ENCODE measurements at regions not wholly inside any gene's neighbourhood (a gene's known extent, or its start where the extent isn't known, plus 50 kb on each side); places are given as distances from the start of the nearest gene placed in this dataset.
"Not testable (repeated sequence)": the region's sequence is repeated elsewhere in the genome, so short reads cannot be mapped to it uniquely, and the experiment has no call there.

DNA sequence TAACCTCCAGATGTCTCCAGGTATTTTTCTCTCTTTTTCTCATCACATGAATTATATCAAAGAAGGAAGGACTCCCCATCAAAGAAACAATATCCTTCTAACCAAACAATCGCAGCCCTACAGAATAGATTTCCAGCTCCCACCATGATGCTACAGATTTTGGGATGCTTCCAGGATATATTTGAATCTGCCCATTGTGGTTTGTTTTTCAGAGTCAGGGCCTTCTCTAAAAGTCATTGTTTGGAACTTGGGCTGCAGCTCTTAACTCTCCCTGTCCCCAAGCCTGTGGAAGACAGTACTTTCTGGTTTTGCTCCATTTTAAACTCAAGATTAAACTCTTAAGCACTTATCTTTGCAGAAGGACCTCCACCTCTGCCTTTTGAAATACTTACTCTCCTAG is 223.2 kb downstream of the PMAIP1 start:
- no peak for DNase-seq

- no peak for DNase-seq
Measured at GRCh38 chr18:60122339-60122738, 222.5 kb downstream of the PMAIP1 start.

DNA sequence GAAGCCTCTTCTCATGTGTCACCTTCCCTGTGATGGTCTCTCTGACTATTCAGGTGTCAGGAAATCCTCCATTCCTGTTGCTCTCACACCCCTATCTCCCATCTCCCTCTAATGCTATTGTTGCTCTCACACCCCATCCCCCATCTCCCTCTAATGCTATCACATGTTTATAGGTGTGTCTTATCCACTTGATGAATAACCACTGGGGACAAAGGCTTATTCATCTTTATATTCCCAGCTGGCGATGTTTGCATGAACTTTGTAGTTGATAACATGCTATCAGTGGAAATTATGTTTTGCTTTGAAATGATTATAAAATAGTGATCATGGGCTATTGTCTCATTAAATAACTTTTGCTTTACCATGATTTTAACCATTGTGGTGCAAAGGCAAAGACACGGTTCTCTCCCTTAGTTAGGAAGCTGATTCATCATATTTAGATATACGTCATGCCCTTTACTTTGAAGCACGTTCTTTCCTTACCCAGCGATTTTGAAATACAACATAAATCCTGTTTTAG is 220.5 kb downstream of the PMAIP1 start:
- DNase-seq: no peak

DNA sequence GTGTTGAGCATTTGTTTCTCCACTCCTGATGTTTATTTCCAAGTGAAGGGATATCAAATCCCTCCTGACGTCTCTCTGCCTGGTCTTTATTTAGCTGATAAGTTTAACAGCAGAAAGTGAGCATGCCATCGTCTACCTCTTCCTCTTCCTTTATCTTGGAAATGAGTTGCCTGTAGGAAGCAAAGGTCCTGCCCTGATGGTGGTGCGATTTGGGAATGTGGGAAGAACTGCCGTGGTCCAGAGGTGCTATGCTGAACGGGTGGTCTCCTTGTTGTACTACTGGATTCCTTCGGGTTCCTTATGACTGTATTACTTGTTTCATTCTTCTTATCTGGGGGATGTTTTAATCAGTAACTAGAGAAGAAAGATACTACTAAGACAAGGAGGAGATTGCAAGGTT is 217.5 kb downstream of the PMAIP1 start:
- no peak for DNase-seq

GRCh38 chr18:60113396-60113795 is 213.6 kb downstream of the PMAIP1 start:
- no peak for DNase-seq

- DNase-seq: no peak
Measured at GRCh38 chr18:60112369-60112768, 212.6 kb downstream of the PMAIP1 start.

- DNase-seq: no peak
Measured at GRCh38 chr18:60111525-60111924, 211.7 kb downstream of the PMAIP1 start.

- DNase-seq: no peak
Measured at GRCh38 chr18:60110836-60111235, 211.0 kb downstream of the PMAIP1 start.

DNA sequence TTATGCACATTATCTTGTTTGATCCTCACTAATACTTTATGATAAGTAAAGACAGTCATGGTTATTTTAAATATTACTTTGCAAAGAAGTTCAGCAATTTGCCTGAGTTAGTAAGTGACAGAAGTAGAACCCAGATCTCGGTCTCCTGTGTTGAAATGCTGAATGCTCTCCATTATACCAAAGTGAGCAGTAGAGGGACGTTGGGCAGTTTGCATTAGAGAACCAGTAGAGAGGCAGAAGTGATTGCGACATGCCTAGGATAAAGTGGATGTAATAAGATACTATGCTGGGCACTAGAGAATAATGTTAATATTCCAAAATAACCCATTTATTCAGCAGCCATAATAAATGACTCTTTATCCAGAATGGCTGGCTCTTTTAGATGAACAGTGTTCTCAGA is 201.0 kb downstream of the PMAIP1 start:
- DNase-seq: no peak

DNA sequence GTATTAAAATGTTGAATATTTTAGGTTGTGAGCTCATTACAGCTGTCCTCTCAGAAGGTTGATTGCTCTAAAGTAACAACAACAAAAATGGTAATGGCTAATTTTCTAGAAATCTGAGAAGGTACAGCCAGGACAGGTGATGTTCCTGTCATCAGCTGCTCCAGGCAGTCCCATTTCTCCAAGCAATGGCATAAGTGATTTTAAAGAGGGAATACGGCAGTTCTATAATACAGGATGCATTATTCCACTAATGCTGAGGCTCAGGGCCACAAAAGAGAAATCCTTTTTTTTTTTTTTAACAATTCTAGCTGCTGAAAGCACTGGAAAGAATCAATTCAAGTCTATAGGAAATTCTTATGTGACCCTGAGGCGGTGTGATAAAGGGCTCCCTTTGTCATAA is 199.9 kb downstream of the PMAIP1 start:
- no peak for DNase-seq

GRCh38 chr18:60096428-60096827 is 196.6 kb downstream of the PMAIP1 start:
- DNase-seq: no peak

GRCh38 chr18:60092073-60092472 is 192.3 kb downstream of the PMAIP1 start:
- no peak for DNase-seq

DNA sequence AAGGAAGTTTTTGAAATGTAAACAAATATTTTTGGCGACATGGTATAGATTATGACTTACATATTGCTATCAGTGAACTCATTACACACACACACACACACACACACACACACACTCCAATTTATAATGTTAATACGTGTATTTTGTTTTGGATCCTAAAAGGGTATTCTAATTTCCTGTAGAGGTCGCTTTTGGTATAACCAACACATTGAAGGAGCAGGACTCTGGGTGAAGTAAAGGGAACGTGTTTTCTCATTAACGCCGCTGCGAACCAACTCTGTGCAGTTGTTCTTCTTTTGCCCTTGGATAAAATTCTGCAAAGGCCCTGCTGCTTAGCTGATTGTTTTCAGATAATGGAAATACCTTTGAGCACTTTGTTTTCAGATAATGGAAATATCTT is 190.4 kb downstream of the PMAIP1 start:
- DNase-seq: no peak

- no peak for DNase-seq
Measured at GRCh38 chr18:60082790-60083189, 183.0 kb downstream of the PMAIP1 start.

DNA sequence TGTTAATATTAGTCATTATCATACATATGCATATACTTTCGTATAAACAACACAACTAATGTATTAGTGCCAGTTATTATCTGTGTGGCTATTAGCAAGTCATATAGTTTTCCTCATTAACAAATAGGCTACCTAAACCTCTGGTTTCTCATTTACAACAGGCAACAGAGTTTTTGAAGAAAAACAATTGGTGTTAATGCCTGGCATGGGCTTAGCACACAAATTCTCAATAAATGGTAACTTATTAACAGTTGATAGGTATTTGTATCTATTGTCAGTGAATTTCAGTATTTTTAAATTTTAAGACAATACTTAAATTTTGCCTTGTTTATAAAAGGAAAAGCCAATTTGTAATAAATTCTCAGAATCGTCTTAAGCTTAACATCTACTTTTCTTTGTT is 182.5 kb downstream of the PMAIP1 start:
- DNase-seq: no peak

DNA sequence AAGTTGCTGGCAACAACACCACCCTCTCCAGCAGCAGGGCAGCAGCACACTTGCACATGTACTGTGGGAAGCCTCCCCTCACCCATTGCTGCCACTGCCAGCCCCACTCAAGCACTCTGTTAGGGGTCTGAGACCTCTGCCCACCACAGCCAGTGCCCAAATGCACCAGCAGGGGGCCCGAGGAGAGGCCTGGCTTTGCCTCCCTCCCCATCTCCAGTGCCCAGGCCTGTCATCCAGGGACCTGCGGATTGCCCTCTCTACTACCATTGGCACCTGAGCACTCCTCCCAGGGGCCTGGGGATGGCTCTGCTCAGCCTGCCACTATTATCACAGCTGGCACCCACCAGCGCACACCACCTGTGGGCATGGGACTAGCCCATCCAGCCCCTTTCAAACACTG is 175.7 kb downstream of the PMAIP1 start:
- no peak for DNase-seq

DNA sequence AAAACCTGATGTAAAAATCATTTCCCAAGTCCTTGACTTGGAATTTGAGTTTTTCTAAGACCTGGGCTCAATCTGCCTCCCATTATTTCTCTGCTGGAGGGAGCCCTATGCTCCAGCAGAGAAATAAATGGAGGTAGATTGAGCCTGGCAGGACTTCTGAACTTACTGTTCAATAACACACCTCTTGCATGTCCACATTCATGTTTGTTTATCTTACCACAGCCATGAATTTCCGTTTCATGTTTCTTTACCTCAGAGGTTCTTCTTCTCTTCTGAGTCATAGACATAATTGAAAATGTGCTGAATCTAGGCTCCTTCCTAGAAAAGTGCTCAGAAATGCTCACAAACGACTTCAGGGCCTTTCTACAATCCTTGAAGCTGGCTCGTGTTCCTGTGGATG is 170.8 kb downstream of the PMAIP1 start:
- no peak for DNase-seq

- DNase-seq: no peak
Measured at GRCh38 chr18:60069145-60069544, 169.3 kb downstream of the PMAIP1 start.

DNA sequence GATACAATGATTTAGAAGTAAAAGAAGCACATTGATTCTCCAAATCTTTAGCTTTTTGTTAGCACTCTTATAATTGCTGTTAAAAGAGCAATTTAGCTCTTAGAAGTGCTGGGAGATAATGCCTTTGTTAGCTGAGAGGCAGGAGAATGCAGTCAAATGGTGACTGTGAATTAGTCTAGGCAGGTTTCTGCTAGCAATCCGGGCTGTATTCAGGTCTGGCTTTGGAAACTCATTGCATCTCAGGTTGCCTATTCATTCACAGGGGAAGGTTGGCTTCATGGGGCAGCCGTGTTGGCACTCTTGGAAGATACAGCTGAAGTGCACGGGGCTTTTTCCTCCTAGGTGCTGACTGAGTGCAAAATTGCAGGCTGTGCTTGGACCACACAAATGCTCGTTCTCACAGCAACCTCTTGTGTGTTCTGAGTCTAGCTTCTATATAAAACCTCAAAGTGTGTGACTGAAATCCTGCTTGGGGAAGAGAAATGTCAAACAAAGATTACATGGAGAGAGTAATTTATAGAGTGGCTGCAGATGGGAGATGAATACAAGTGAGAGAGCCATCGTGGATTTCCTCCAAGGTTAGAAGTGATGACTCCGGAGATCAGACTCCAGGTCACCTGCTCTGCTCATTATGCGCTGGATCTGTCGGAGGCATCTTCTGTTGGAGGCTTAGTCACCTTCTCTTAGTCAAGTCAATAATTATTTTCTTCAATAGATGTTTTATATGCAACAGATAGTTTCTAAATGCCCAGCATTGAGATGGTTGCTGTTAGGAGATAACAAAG is 167.8 kb downstream of the PMAIP1 start:
- no peak for DNase-seq

GRCh38 chr18:60066219-60066975 is 166.6 kb downstream of the PMAIP1 start:
- DNase-seq: no peak

DNA sequence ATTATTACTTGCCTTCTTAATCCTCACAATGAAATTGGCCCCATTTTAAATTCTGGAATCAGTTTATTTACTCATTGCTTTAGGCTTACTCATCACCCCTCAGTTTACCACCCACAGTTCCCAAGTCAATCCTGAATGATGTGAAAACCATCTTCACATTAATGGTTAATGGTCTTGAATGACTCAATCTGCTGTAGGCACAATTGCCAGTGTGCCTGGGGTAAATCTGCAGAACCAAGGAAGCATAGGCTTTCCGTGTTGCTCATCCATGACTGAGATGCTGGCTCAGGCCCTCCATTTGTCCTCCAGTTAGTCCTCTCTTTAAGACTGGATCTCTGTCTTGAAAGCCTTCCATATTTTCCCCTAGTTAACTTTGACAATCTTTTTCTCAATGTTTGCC is 164.5 kb downstream of the PMAIP1 start:
- no peak for DNase-seq

- not testable (repeated sequence) for DNase-seq
Measured at GRCh38 chr18:60062831-60063230, 163.0 kb downstream of the PMAIP1 start.

- DNase-seq: no peak
Measured at GRCh38 chr18:60062396-60062795, 162.6 kb downstream of the PMAIP1 start.

- no peak for DNase-seq
Measured at GRCh38 chr18:60060578-60060977, 160.8 kb downstream of the PMAIP1 start.
